Gastrocnemius medialis (tissue), 4 donors: ENCODE measurements at regions not wholly inside any gene's neighbourhood (a gene's known extent, or its start where the extent isn't known, plus 50 kb on each side); places are given as distances from the start of the nearest gene placed in this dataset.

ENCODE experiments used
- ATAC-seq, 2 donors: fragments of 150-250 bp; one replicate each; pipeline ENCODE4 v1.9.1; 2016
- DNase-seq, 2 donors: peaks; one replicate each; pipeline ENCODE4 v3.0.0-alpha.2; 2019
- H3K27ac ChIP-seq, 4 donors: fragments of 200-600 bp; sonication (generic); 1 replicate in 1 of 4; 2 replicates in 3 of 4; pipeline ENCODE4 v1.5.1; 2016 to 2018; ENCODE audit warnings: mild to moderate bottlenecking in 2 of 4, moderate library complexity in 1 of 4
- H3K27me3 ChIP-seq, 3 donors: fragments of 200-600 bp; sonication (generic) in 2 of 3; 1 replicate in 1 of 3; 2 replicates in 2 of 3; pipeline versions ENCODE4 v1.5.1 to v1.6.0; 2016 to 2019; ENCODE audit warnings: mild to moderate bottlenecking in 1 of 3, moderate library complexity in 1 of 3
- H3K36me3 ChIP-seq, 2 donors: fragments of 200-600 bp; sonication (generic) in 1 of 2; one replicate each; pipeline ENCODE4 v1.5.1; 2017 to 2018
- H3K4me1 ChIP-seq, 2 donors: fragments of 200-600 bp; sonication (generic) in 1 of 2; one replicate each; pipeline ENCODE4 v1.5.1; 2016 to 2017; ENCODE audit warnings: mild to moderate bottlenecking in 2 of 2
- H3K4me3 ChIP-seq, 4 donors: fragments of 200-600 bp; sonication (generic) in 3 of 4; 1 replicate in 1 of 4; 2 replicates in 3 of 4; pipeline ENCODE4 v1.5.1; 2016 to 2019; ENCODE audit warnings: mild to moderate bottlenecking in 2 of 4
- H3K9me3 ChIP-seq, 3 donors: fragments of 200-600 bp; sonication (generic) in 2 of 3; 1 replicate in 1 of 3; 2 replicates in 2 of 3; pipeline ENCODE4 v1.5.1; 2016 to 2019
- POLR2A ChIP-seq, 2 donors: fragments of 450-650 bp; IDR thresholded peaks; one replicate each; pipeline ENCODE4 v1.6.1; 2017; ENCODE audit warnings: antibody characterized with exemption in 2 of 2, mild to moderate bottlenecking in 2 of 2, moderate library complexity in 2 of 2
- in situ Hi-C, 4 donors: fragments of 200-750 bp; cut with MboI; loops; one replicate each; pipeline versions ENCODE4 v1.15.0 to v1.8.0; 2017; ENCODE audit warnings: low sequenced_read_pairs in 4 of 4
- intact Hi-C: fragments of 100-400 bp; cut with DNase I; formaldehyde crosslinking; loops from one replicate; pipeline ENCODE4 v1.15.1; 2023; ENCODE audit warnings: low total_unique reads
- TF ChIP-seq, protein P1 (sequence below), 5 experiments: fragments of 450-650 bp in 3 of 5; fragments of 200-600 bp in 2 of 5; sonication (generic) in 2 of 5; IDR thresholded peaks in 4 of 5; conservative IDR thresholded peaks in 1 of 5; 1 replicate in 4 of 5; 2 replicates in 1 of 5; pipeline ENCODE4 v1.5.1; 2016 to 2019; ENCODE audit warnings: antibody characterized with exemption in 5 of 5, mild to moderate bottlenecking in 3 of 5, moderate library complexity in 3 of 5

DNA sequence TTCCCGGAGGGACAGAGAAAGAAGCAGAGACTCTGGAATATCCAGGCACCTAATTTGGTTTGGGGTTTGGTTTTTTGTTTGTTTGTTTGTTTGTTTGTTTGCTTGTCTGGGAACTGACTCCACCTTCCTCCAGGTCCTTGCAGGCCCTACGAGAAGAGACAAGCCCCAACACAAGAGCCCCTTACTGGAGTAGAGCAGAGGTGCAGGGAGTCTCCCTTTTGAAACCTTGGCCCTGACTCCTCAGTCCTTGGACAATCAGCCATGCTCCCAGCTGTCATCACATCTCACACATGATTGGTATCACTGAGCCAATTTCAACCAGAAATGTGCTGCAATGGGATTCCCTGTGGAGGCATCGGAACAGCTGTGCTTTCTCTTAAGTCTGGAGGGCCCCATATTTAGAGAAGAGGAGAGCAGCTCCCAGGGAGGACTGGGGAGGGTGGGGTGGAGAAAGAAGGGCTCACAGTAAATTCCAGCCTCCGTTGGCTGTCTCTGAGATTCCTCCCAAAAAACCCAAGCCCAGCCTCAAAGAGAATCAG is 279.9 kb upstream of the NCKAP5 start:
- in situ Hi-C loops: no loop called here
- TF ChIP-seq POLR2A (IDR thresholded peaks at IDR 0.05): no peak
- no peaks in the 10 kb centered on the region for H3K4me1 ChIP-seq
- no peak overlapping the region for H3K27ac ChIP-seq
- DNase-seq (peak in 1 of 2 donors; percentile 14), ATAC-seq (peak in 1 of 2 donors; percentile 54)
- H3K4me3 ChIP-seq: no peak overlapping the region
- H3K9me3 ChIP-seq: no peaks in the 10 kb centered on the region
- intact Hi-C loops: no loop called here
- H3K27me3 ChIP-seq: no peaks in the 10 kb centered on the region
- no peaks in the 10 kb centered on the region for H3K36me3 ChIP-seq

DNA sequence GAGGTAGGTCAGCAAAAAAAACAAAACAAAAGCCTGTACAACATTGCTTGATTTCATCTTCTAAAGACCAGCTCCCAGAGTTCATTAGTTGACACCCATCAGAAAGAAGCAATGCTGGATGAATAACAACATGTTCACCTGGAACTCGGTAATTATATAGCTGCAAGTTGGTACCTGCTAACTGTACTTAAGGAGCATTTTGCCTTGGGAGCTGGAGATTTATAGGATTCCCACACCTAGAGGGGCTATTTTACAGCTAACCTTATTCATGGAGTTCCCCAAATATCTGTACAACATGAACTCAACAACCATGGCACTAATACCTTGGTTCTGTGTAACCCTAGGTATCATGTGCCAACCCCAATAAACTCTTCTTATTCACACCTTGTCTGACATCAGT is 281.1 kb upstream of the NCKAP5 start:
- TF ChIP-seq POLR2A (IDR thresholded peaks at IDR 0.05): no peak
- TF ChIP-seq, protein P1, sequence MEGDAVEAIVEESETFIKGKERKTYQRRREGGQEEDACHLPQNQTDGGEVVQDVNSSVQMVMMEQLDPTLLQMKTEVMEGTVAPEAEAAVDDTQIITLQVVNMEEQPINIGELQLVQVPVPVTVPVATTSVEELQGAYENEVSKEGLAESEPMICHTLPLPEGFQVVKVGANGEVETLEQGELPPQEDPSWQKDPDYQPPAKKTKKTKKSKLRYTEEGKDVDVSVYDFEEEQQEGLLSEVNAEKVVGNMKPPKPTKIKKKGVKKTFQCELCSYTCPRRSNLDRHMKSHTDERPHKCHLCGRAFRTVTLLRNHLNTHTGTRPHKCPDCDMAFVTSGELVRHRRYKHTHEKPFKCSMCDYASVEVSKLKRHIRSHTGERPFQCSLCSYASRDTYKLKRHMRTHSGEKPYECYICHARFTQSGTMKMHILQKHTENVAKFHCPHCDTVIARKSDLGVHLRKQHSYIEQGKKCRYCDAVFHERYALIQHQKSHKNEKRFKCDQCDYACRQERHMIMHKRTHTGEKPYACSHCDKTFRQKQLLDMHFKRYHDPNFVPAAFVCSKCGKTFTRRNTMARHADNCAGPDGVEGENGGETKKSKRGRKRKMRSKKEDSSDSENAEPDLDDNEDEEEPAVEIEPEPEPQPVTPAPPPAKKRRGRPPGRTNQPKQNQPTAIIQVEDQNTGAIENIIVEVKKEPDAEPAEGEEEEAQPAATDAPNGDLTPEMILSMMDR (IDR thresholded peaks at IDR 0.05 in 4 of 5, conservative IDR thresholded peaks at IDR 0.05 in 1 of 5): no peak
- Histone ChIP-seq H3K4me1 (no peaks in the 10 kb centered on the region), H3K4me3 (no peak overlapping the region), H3K9me3 (no peaks in the 10 kb centered on the region), H3K27ac (no peak overlapping the region), H3K27me3 (no peaks in the 10 kb centered on the region), H3K36me3 (no peaks in the 10 kb centered on the region)
- DNase-seq (no peak), ATAC-seq (no peak)
- intact Hi-C loops (no loop called here), in situ Hi-C loops (no loop called here)

DNA sequence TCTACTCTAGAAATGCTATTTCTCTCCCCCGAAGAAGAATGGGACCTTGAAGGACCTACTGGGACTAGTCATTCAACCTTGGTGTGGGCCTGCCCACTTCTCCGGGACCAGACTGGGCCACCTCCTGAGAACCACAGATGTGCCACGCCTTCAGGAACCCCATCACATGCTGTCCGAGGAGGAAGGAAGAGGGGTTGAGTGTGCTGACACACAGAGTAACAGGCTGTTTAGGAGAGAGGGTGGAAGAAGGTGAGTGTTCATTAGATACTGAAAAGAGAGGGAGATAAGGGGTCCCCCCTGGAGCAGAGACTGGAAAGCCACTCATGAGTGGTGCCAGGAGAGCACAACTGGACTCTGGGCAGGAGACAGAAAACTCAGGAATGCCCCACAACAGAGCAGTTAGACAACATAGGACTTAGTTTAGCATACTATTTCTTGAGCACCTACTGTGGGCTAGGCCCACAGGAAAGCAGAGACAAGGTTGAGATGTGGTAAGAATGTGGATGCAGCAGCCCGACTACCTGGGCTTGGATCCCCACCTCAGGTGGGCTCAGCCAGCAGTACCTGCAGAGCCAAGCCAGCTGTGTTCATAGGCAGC is 286.4 kb upstream of the NCKAP5 start:
- TF ChIP-seq, protein P1 (IDR thresholded peaks at IDR 0.05 in 4 of 5, conservative IDR thresholded peaks at IDR 0.05 in 1 of 5): no peak
- TF ChIP-seq POLR2A (IDR thresholded peaks at IDR 0.05): no peak
- ATAC-seq: no peak
- DNase-seq: no peak
- in situ Hi-C loops (loop anchor here in 1 of 4 donors (25.0 kb wide), 1 partner anchor 558 kb away; no protein-coding TSS in a partner anchor), intact Hi-C loops (no loop called here)
- Histone ChIP-seq H3K27ac (no peak overlapping the region), H3K9me3 (no peaks in the 10 kb centered on the region), H3K4me1 (no peaks in the 10 kb centered on the region), H3K4me3 (no peak overlapping the region), H3K36me3 (no peaks in the 10 kb centered on the region), H3K27me3 (no peaks in the 10 kb centered on the region)

DNA sequence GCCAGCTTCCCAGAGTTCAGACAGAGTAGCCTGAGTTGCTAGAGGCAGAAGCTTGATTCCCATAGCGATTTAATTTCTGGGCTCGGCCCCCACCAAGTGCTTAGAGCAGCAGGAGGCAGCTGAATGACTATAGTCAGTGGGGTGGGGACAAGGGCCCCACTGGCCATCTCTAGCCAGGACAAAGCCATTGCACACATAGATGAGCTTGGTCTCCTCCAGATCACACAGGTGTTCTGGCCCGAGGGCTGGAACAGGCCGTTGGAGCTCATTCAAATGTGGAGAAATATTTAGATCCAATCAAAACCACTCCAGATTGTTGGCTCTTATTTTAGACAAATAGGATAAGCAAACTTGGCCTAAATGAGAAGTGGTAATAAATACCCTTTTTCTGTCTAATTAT is 287.3 kb upstream of the NCKAP5 start:
- in situ Hi-C loops: loop anchor here in 1 of 4 donors (25.0 kb wide), 1 partner anchor 557 kb away; no protein-coding TSS in a partner anchor
- Histone ChIP-seq H3K36me3 (no peaks in the 10 kb centered on the region), H3K27ac (no peak overlapping the region), H3K27me3 (no peaks in the 10 kb centered on the region), H3K4me3 (no peak overlapping the region), H3K4me1 (no peaks in the 10 kb centered on the region), H3K9me3 (no peaks in the 10 kb centered on the region)
- DNase-seq (no peak), ATAC-seq (no peak)
- no peak for TF ChIP-seq POLR2A (IDR thresholded peaks at IDR 0.05)
- TF ChIP-seq, protein P1 (IDR thresholded peaks at IDR 0.05 in 4 of 5, conservative IDR thresholded peaks at IDR 0.05 in 1 of 5): no peak
- intact Hi-C loops: no loop called here

DNA sequence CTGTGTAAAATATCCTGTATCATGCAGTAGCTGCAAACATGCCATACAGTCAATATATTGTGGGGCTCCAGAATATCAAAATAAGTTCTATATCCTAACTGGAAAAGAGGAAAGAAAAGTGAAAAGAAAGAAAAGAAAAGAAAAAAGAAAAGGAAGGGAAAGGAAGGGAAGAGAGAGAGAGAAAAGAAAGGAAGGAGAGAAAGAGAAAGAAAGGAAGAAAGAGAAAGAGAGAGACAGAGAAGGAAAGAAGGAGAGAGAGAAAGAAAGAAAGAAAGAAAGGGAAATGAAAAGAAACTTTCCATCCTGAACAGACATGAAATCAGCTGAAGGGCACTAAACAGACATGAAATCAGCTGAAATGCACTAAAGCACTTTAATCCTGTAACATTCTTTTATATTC is 288.4 kb upstream of the NCKAP5 start:
- in situ Hi-C loops (loop anchor here in 1 of 4 donors (25.0 kb wide), 1 partner anchor 556 kb away; no protein-coding TSS in a partner anchor), intact Hi-C loops (no loop called here)
- Histone ChIP-seq H3K27me3 (no peaks in the 10 kb centered on the region), H3K36me3 (no peaks in the 10 kb centered on the region), H3K4me3 (no peak overlapping the region), H3K4me1 (no peaks in the 10 kb centered on the region), H3K27ac (no peak overlapping the region), H3K9me3 (no peaks in the 10 kb centered on the region)
- no peak for TF ChIP-seq POLR2A (IDR thresholded peaks at IDR 0.05)
- TF ChIP-seq, protein P1 (IDR thresholded peaks at IDR 0.05 in 4 of 5, conservative IDR thresholded peaks at IDR 0.05 in 1 of 5): no peak
- DNase-seq (no peak), ATAC-seq (no peak)
